GM12878 (cell line): ENCODE measurements at regions not wholly inside any gene's neighbourhood (a gene's known extent, or its start where the extent isn't known, plus 50 kb on each side); places are given as distances from the start of the nearest gene placed in this dataset.

Experiments used
- ATF7 ChIP-seq: fragments of 450-650 bp; IDR thresholded peaks from 2 replicates; pipeline ENCODE4 v1.6.1; 2016; ENCODE audit warnings: low read depth, mild to moderate bottlenecking
- BCL11A ChIP-seq: IDR thresholded peaks from 2 replicates; pipeline ENCODE4 v1.6.1; 2011; ENCODE audit warnings: low read depth, low read length
- BHLHE40 ChIP-seq, 2 experiments: fragments of 450-650 bp in 1 of 2; IDR thresholded peaks; 2 replicates each; pipeline ENCODE4 v1.6.1; 2011 to 2017; ENCODE audit warnings: low read depth in 2 of 2, borderline replicate concordance in 1 of 2, improper control_type of control experiment in 1 of 2, low read length in 1 of 2, mild to moderate bottlenecking in 1 of 2
- CREB1 ChIP-seq: IDR thresholded peaks from 2 replicates; pipeline ENCODE4 v1.6.1; 2012; ENCODE audit warnings: low read depth, mild to moderate bottlenecking, inconsistent platforms
- EZH2 ChIP-seq: IDR thresholded peaks from 2 replicates; pipeline ENCODE4 v1.6.1; 2012; ENCODE audit warnings: low read depth, mild to moderate bottlenecking, control low read depth, inconsistent platforms, low read length, borderline replicate concordance; ENCODE audit not compliant: control insufficient read depth
- POLR2A ChIP-seq: IDR thresholded peaks from 2 replicates; pipeline ENCODE4 v1.6.1; 2011; ENCODE audit warnings: low read depth, mild to moderate bottlenecking, low read length
- POLR2AphosphoS5 ChIP-seq: IDR thresholded peaks from 2 replicates; pipeline ENCODE4 v1.6.1; 2011; ENCODE audit warnings: mild to moderate bottlenecking, low read length, inconsistent platforms
- RAD21 ChIP-seq: IDR thresholded peaks from 2 replicates; pipeline ENCODE4 v1.6.1; 2011; ENCODE audit warnings: mild to moderate bottlenecking, low read depth, low read length, moderate library complexity; ENCODE audit not compliant: insufficient read depth
- SREBF1 ChIP-seq: IDR thresholded peaks from 2 replicates; pipeline ENCODE4 v1.6.1; 2012; ENCODE audit warnings: mild to moderate bottlenecking, low read length
- SUPT20H ChIP-seq: IDR thresholded peaks from 2 replicates; pipeline ENCODE4 v1.6.1; 2011; ENCODE audit warnings: low read depth, mild to moderate bottlenecking, low read length, moderate library complexity, borderline replicate concordance; ENCODE audit not compliant: control insufficient read depth
- YY1 ChIP-seq: IDR thresholded peaks from 2 replicates; pipeline ENCODE4 v1.6.1; 2011; ENCODE audit warnings: low read depth, mild to moderate bottlenecking, low read length
- TF ChIP-seq, protein P1 (sequence below): IDR thresholded peaks from 2 replicates; pipeline ENCODE4 v1.6.1; 2011; ENCODE audit warnings: borderline replicate concordance, low read depth, mild to moderate bottlenecking, moderate library complexity, mixed read lengths, low read length; ENCODE audit not compliant: insufficient read depth; ENCODE audit errors: extremely low read length
- TF ChIP-seq, protein P2 (sequence below), 3 experiments: IDR thresholded peaks in 2 of 3; conservative IDR thresholded peaks in 1 of 3; 2 replicates each; pipeline ENCODE4 v1.5.1; 2011; ENCODE audit warnings: low read depth in 3 of 3, low read length in 3 of 3, mild to moderate bottlenecking in 3 of 3, control low read depth in 2 of 3, moderate library complexity in 2 of 3, inconsistent platforms in 1 of 3, mixed read lengths in 1 of 3; ENCODE audit not compliant: control insufficient read depth in 2 of 3, insufficient read depth in 1 of 3; ENCODE audit errors: extremely low read depth in 1 of 3

DNA sequence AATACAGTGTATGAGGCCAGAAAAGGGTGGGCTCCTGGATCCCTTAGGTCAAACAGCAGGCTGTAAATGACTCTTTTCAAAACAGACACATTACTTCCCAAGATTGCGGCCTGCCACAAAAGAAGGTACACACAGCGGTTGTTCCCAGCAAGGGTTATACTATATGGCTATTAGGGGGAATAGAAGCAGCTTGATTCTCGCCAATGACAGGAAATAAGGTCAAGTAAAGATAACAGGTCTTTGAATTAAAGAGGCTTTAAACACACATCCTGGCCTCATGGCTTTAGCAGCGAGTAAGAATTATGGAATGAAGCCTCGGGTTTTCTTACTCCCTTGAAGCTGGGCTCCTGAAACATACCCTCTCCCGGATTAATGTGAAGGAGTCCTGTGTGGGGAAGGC is 58.3 kb downstream of the CYP26A1 start:
- TF ChIP-seq SUPT20H (no peak), ATF7 (no peak), EZH2 (no peak), CREB1 (no peak), BHLHE40 (IDR thresholded peaks at IDR 0.05; ENCODE audit: borderline replicate concordance in 1 of 2, low read depth in 2 of 2, low read length in 1 of 2) (no peak), POLR2A (no peak), YY1 (no peak), POLR2AphosphoS5 (no peak), BCL11A (no peak), SREBF1 (no peak), RAD21 (no peak)
- TF ChIP-seq, protein P1, sequence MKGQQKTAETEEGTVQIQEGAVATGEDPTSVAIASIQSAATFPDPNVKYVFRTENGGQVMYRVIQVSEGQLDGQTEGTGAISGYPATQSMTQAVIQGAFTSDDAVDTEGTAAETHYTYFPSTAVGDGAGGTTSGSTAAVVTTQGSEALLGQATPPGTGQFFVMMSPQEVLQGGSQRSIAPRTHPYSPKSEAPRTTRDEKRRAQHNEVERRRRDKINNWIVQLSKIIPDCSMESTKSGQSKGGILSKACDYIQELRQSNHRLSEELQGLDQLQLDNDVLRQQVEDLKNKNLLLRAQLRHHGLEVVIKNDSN: no peak
- TF ChIP-seq, protein P2, sequence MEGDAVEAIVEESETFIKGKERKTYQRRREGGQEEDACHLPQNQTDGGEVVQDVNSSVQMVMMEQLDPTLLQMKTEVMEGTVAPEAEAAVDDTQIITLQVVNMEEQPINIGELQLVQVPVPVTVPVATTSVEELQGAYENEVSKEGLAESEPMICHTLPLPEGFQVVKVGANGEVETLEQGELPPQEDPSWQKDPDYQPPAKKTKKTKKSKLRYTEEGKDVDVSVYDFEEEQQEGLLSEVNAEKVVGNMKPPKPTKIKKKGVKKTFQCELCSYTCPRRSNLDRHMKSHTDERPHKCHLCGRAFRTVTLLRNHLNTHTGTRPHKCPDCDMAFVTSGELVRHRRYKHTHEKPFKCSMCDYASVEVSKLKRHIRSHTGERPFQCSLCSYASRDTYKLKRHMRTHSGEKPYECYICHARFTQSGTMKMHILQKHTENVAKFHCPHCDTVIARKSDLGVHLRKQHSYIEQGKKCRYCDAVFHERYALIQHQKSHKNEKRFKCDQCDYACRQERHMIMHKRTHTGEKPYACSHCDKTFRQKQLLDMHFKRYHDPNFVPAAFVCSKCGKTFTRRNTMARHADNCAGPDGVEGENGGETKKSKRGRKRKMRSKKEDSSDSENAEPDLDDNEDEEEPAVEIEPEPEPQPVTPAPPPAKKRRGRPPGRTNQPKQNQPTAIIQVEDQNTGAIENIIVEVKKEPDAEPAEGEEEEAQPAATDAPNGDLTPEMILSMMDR (IDR thresholded peaks at IDR 0.05 in 2 of 3, conservative IDR thresholded peaks at IDR 0.05 in 1 of 3; ENCODE audit: control insufficient read depth in 2 of 3, extremely low read depth in 1 of 3, insufficient read depth in 1 of 3, low read depth in 3 of 3, low read length in 3 of 3): no peak
